Mucosa of descending colon (tissue), 3 donors: ENCODE measurements at regions not wholly inside any gene's neighbourhood (a gene's known extent, or its start where the extent isn't known, plus 50 kb on each side); places are given as distances from the start of the nearest gene placed in this dataset.

Experiments
- ATAC-seq: fragments of 200-7000 bp; cut with Tn5 transposase; one replicate; pipeline ENCODE4 v1.9.1; 2020; ENCODE audit warnings: mild to moderate bottlenecking, moderate library complexity
- DNase-seq, 3 donors: peaks; one replicate each; pipeline ENCODE4 v3.0.0-alpha.2; 2020
- H3K36me3 ChIP-seq: fragments of 200-600 bp; one replicate; pipeline ENCODE4 v1.8.0; 2021; ENCODE audit warnings: low read depth, mild to moderate bottlenecking
- H3K4me1 ChIP-seq: fragments of 200-600 bp; one replicate; pipeline ENCODE4 v1.8.0; 2021; ENCODE audit warnings: low read depth, mild to moderate bottlenecking
- H3K4me3 ChIP-seq: fragments of 200-600 bp; one replicate; pipeline ENCODE4 v1.8.0; 2021; ENCODE audit warnings: mild to moderate bottlenecking
- H3K9me3 ChIP-seq: fragments of 200-600 bp; one replicate; pipeline ENCODE4 v1.8.0; 2021; ENCODE audit warnings: mild to moderate bottlenecking
- intact Hi-C, 2 donors: fragments of 100-400 bp; cut with DNase I in 1 of 2; cut with micrococcal nuclease in 1 of 2; formaldehyde crosslinking; loops; one replicate each; pipeline versions ENCODE4 v1.11.0 to v1.11.1; 2022; cut with DNase I, micrococcal nuclease
- TF ChIP-seq, protein P1 (sequence below): fragments of 200-600 bp; IDR thresholded peaks from one replicate; pipeline ENCODE4 v1.8.0; 2022; ENCODE audit warnings: antibody characterized with exemption, mild to moderate bottlenecking
- donor health status: DM: no; HTN: no; CAD: no; lungs with moderate emphysema.
- donor health status: DM: no; HTN: no; CAD: no.
- donor health status: DM: no; HTN: yes; CAD: no.

- intact Hi-C loops, result loop anchor here (2.0 to 10.0 kb wide), 4 partner anchors 418 to 495 kb away; no protein-coding TSS in a partner anchor
These were observed 93.7 kb downstream of the TMEM17 start for GRCh38 chr2:62412347-62412742.

DNA sequence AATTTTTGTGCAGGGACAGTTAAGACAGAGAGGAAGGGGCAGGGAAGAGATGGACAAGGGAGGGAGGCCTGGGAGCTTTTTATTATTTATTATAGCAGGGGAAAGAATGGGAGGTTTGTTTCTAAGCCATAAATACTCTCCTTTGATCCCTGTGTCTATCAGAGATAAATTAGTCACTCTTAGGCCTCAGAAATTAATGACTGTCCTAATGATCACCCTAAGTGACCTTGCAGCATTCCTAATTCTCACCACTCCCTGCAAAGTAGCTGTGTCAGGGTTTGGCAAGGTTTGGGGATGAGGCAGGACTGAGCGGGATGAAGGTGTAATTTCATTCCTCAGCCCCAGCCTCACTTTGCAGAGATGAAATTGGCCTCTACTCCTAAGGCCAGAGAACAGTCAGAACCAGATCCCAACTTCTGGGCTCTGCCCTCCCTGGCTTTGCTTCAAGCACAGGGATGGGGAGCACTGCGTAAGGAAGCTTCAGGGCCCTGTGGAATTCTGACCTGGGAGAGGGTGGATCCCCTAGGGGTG is 95.0 kb downstream of the TMEM17 start:
- Histone ChIP-seq H3K4me1 (peaks cover 6% of the 10 kb centered on the region), H3K4me3 (no peak overlapping the region), H3K9me3 (no peaks in the 10 kb centered on the region), H3K36me3 (no peaks in the 10 kb centered on the region)
- intact Hi-C loops, result loop anchor here (5.0 to 10.0 kb wide), 3 partner anchors 416 to 494 kb away; no protein-coding TSS in a partner anchor
- TF ChIP-seq, protein P1, sequence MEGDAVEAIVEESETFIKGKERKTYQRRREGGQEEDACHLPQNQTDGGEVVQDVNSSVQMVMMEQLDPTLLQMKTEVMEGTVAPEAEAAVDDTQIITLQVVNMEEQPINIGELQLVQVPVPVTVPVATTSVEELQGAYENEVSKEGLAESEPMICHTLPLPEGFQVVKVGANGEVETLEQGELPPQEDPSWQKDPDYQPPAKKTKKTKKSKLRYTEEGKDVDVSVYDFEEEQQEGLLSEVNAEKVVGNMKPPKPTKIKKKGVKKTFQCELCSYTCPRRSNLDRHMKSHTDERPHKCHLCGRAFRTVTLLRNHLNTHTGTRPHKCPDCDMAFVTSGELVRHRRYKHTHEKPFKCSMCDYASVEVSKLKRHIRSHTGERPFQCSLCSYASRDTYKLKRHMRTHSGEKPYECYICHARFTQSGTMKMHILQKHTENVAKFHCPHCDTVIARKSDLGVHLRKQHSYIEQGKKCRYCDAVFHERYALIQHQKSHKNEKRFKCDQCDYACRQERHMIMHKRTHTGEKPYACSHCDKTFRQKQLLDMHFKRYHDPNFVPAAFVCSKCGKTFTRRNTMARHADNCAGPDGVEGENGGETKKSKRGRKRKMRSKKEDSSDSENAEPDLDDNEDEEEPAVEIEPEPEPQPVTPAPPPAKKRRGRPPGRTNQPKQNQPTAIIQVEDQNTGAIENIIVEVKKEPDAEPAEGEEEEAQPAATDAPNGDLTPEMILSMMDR, result no peak
- DNase-seq, result no peak
- ATAC-seq, result no peak

More at GRCh38 chr2:62412347-62412742, 93.7 kb downstream of the TMEM17 start:
- DNase-seq (no peak), ATAC-seq (no peak)
- peaks cover 6% of the 10 kb centered on the region for H3K4me1 ChIP-seq
- no peaks in the 10 kb centered on the region for H3K9me3 ChIP-seq
- TF ChIP-seq, protein P1, result no peak
- no peaks in the 10 kb centered on the region for H3K36me3 ChIP-seq
- H3K4me3 ChIP-seq, result no peak overlapping the region

- TF ChIP-seq, protein P1, result no peak
- Histone ChIP-seq H3K4me3 (no peak overlapping the region), H3K4me1 (peaks cover 6% of the 10 kb centered on the region), H3K9me3 (no peaks in the 10 kb centered on the region), H3K36me3 (no peaks in the 10 kb centered on the region)
- DNase-seq (no peak), ATAC-seq (no peak)
- intact Hi-C loops, result loop anchor here (5.0 to 10.0 kb wide), 3 partner anchors 415 to 493 kb away; no protein-coding TSS in a partner anchor
These were observed 96.0 kb downstream of the TMEM17 start for GRCh38 chr2:62410015-62410453.

GRCh38 chr2:62409442-62409841 is 96.6 kb downstream of the TMEM17 start:
- TF ChIP-seq, protein P1, result no peak
- intact Hi-C loops, result no loop called here
- H3K4me1 ChIP-seq, result peaks cover 6% of the 10 kb centered on the region
- no peak overlapping the region for H3K4me3 ChIP-seq
- H3K9me3 ChIP-seq, result no peaks in the 10 kb centered on the region
- no peaks in the 10 kb centered on the region for H3K36me3 ChIP-seq
- ATAC-seq (no peak), DNase-seq (no peak)

DNA sequence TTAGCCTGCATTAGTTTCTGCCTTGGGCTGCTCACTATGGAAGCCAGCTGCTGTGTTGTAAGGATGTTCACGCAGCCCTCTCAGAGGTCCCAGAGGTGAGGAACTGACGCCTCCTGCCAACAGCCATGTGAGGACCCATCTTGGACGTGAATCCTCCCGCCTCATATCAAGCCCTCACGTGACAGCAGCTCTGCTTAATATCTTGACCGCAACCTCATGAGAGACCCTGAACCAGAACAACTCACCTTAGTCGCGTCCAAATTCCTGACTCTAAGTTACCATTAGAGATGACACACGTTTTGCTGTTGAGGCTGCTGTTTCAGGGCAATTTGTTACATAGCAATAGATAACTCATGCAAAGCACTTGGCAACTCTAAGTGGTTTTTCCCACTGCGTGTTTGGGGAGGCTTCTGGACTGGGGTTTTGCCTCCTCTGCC is 97.7 kb downstream of the TMEM17 start:
- intact Hi-C loops, result no loop called here
- Histone ChIP-seq H3K36me3 (no peaks in the 10 kb centered on the region), H3K4me1 (peaks cover 6% of the 10 kb centered on the region), H3K9me3 (no peaks in the 10 kb centered on the region), H3K4me3 (no peak overlapping the region)
- ATAC-seq (no peak), DNase-seq (no peak)
- TF ChIP-seq, protein P1, result no peak
